Lung (tissue), 11 donors: ENCODE measurements at regions not wholly inside any gene's neighbourhood (a gene's known extent, or its start where the extent isn't known, plus 50 kb on each side); places are given as distances from the start of the nearest gene placed in this dataset.

Experiments
- ATAC-seq: fragments of 200-7000 bp; cut with Tn5 transposase; one replicate; pipeline ENCODE4 v1.9.1; 2020; ENCODE audit warnings: moderate number of reproducible peaks; ENCODE audit not compliant: insufficient read depth, low FRiP score
- DNase-seq, 3 donors: peaks; one replicate each; pipeline ENCODE4 v3.0.0-alpha.2; 2013 to 2017
- H3K27ac ChIP-seq, 2 donors: one replicate each; pipeline ENCODE4 v1.5.1; 2013; ENCODE audit warnings: mild to moderate bottlenecking in 2 of 2, moderate library complexity in 2 of 2, control low read depth in 1 of 2, inconsistent platforms in 1 of 2, low read depth in 1 of 2, low read length in 1 of 2
- H3K27me3 ChIP-seq, 3 donors: one replicate each; pipeline ENCODE4 v1.5.1; 2013; ENCODE audit warnings: low read length in 2 of 3; ENCODE audit not compliant: control insufficient read depth in 3 of 3, insufficient read depth in 3 of 3
- H3K36me3 ChIP-seq, 4 donors: one replicate each; pipeline ENCODE4 v1.5.1; 2013; ENCODE audit warnings: low read length in 4 of 4, mild to moderate bottlenecking in 1 of 4, moderate library complexity in 1 of 4; ENCODE audit not compliant: control insufficient read depth in 4 of 4, insufficient read depth in 4 of 4
- H3K4me1 ChIP-seq, 5 donors: one replicate each; pipeline ENCODE4 v1.5.1; 2013; ENCODE audit warnings: low read length in 5 of 5, mild to moderate bottlenecking in 2 of 5, moderate library complexity in 1 of 5; ENCODE audit not compliant: control insufficient read depth in 5 of 5, insufficient read depth in 5 of 5
- H3K4me3 ChIP-seq: one replicate; pipeline ENCODE4 v1.5.1; 2013; ENCODE audit warnings: mild to moderate bottlenecking, control low read depth, moderate library complexity
- H3K9ac ChIP-seq, 2 donors: one replicate each; pipeline ENCODE4 v1.5.1; 2013; ENCODE audit warnings: low read length in 2 of 2, control low read depth in 1 of 2; ENCODE audit not compliant: insufficient read depth in 1 of 2
- H3K9me3 ChIP-seq, 4 donors: one replicate each; pipeline ENCODE4 v1.5.1; 2013; ENCODE audit warnings: low read length in 3 of 4, mild to moderate bottlenecking in 1 of 4, moderate library complexity in 1 of 4; ENCODE audit not compliant: control insufficient read depth in 4 of 4, insufficient read depth in 3 of 4
- CTCF ChIP-seq: IDR thresholded peaks from 2 replicates; pipeline ENCODE4 v1.5.1; 2012; ENCODE audit warnings: mild to moderate bottlenecking; ENCODE audit errors: control extremely low read depth, extremely low read depth
- WGBS, 2 donors: extraction: QIAGEN DNeasy Blood & Tissue Kit; methylation state at CpG; one replicate each; pipeline ENCODE4 v1.1.7; 2013; 5-methylcytosine and 5-hydroxymethylcytosine counted together
- donor health status: control.
- donor health status: control.
- donor health status: Bipolar disorder and iron deficiency.
- donor health status: healthy.
- donor health status: DM: yes; HTN: yes; CAD: no.

- Histone ChIP-seq H3K27ac (no peak overlapping the region), H3K4me1 (peaks cover 9 to 77% (median 33%) of the 10 kb centered on the region in 5 donors), H3K36me3 (peaks cover 0 to 4% (median 0%) of the 10 kb centered on the region in 4 donors), H3K9ac (no peak overlapping the region), H3K4me3 (no peak overlapping the region), H3K9me3 (no peaks in the 10 kb centered on the region), H3K27me3 (no peaks in the 10 kb centered on the region)
- WGBS, 2 donors: 62 to 74% methylated on average over 18 of the region's 18 CpGs
- DNase-seq (no peak), ATAC-seq (no peak)
- no peak for TF ChIP-seq CTCF
Measured at GRCh38 chr17:77456951-77457548, 316.3 kb downstream of the SEC14L1 start.

DNA sequence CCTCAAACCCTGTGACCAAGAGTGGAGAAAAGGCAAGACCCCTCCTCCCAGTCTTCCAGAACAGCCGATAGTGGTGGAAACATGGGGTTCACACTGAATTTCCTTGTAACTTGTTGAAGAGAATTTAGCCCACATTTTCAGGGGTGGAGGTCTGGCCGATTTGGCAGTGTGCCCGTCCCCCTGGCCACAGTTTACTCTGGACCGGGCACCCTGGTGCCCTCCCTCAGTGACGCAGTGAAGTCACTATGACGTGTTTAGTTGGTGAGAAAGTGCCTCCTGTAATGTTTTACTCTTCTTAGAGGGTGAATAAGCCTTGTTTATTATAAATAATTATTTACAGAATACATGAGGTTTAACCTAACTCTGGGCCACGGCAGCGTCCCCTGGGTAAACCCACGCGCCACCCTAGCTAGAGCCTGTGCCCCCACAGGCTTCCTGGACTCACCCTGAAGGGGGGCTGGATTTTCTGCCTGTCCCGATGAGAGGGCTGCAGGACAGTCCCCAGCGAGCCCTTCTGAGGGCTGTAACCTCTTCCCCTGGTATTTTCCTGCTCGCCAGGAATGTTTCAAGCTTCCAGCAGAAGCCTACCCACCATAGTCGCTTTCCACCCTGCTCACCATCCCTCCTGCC, 316.9 kb downstream of the SEC14L1 start:
- TF ChIP-seq CTCF: no peak
- no peak for DNase-seq
- H3K9me3 ChIP-seq: no peaks in the 10 kb centered on the region
- WGBS, 2 donors: 53 to 72% methylated on average over 14 of the region's 14 CpGs
- H3K9ac ChIP-seq: no peak overlapping the region
- no peak overlapping the region for H3K4me3 ChIP-seq
- no peaks in the 10 kb centered on the region for H3K27me3 ChIP-seq
- H3K27ac ChIP-seq: no peak overlapping the region
- H3K36me3 ChIP-seq: peaks cover 0 to 4% (median 0%) of the 10 kb centered on the region in 4 donors
- ATAC-seq: no peak
- peaks cover 5 to 74% (median 31%) of the 10 kb centered on the region in 5 donors for H3K4me1 ChIP-seq

DNA sequence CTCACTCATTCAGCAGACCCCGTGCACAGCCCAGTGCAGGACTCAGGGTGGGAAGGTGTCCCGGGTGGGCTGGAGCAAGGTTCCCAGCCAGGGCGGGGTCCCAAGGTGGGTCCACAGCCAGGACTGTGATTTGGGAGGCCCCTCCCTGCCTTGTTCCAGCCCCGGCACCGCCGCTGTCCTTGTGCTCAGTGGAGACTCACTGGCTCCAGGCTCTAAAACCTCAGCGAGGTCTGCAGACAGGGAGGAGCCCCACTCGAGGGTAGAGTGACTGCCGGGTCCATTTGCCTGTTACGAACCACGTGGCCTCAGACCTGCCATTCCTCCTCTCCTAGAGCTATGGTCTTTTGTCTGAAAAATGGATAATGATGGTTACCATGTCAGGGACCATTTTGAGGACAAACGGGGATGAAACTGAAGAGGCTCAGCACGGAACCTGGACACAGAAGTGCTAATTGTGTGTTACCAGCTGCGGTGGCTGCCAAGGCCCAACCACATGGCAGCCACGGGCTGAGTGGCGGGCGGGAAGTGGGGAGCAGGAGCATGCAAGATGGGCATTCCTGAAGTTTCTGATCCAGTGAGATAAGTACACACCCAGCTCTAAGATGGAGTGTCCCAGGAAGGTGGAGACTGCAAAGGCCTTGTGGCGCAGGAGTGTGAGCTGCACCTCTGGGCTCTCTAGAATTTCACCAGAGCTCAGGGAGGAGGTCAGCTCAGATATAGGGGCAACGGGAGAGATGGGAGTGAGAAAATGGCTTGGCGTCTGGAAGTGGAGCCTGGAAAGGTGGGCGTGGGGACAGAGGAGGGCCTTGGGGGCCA, 317.6 kb downstream of the SEC14L1 start:
- H3K36me3 ChIP-seq: peaks cover 0 to 4% (median 0%) of the 10 kb centered on the region in 4 donors
- H3K4me1 ChIP-seq: peaks cover 5 to 66% (median 30%) of the 10 kb centered on the region in 5 donors
- peak overlapping the region in 1 of 2 donors; percentile 23 for H3K27ac ChIP-seq
- no peak overlapping the region for H3K4me3 ChIP-seq
- ATAC-seq (no peak), DNase-seq (no peak)
- TF ChIP-seq CTCF: no peak
- H3K9me3 ChIP-seq: no peaks in the 10 kb centered on the region
- no peak overlapping the region for H3K9ac ChIP-seq
- WGBS, 2 donors: 73 to 78% methylated on average over 21 of the region's 21 CpGs
- H3K27me3 ChIP-seq: no peaks in the 10 kb centered on the region
